NCI-H1048 (cell line): ENCODE measurements at regions not wholly inside any gene's neighbourhood (a gene's known extent, or its start where the extent isn't known, plus 50 kb on each side); places are given as distances from the start of the nearest gene placed in this dataset.

Source experiments
- DNase-seq: peaks from one replicate; lab custom pipeline; 2025; lab: John Stamatoyannopoulos, UW

- no peak for DNase-seq
Observed at GRCh38 chr6:113148566-113148965, 708.6 kb upstream of the MARCKS start.

- DNase-seq = no peak
Observed at GRCh38 chr6:113149511-113149910, 707.6 kb upstream of the MARCKS start.

GRCh38 chr6:113160306-113161017 lies 696.7 kb upstream of the MARCKS start:
- no peak for DNase-seq

- DNase-seq = no peak
Observed at GRCh38 chr6:113161018-113161315, 696.2 kb upstream of the MARCKS start.

- no peak for DNase-seq
Observed at GRCh38 chr6:113162739-113163138, 694.4 kb upstream of the MARCKS start.

GRCh38 chr6:113168057-113168456 lies 689.1 kb upstream of the MARCKS start:
- no peak for DNase-seq

DNA sequence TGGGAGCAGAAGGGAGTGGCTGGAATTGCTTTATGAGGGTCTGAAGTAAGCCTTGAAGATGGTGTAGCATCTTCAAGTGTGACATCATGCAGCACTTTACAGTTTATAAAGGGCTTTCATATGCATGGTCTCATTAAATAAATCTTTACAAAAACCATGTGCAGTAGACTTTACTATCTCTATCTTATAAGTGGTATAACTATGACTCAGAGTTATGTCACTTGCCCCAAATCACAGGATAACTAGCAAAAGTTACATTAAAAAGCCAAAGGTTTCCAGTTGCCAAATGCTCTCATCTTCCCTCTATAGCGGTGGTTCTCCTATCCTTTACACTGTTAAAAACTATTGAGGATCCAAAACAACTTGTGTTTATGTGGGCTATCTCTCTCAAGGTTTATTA lies 687.7 kb upstream of the MARCKS start:
- DNase-seq = no peak

DNA sequence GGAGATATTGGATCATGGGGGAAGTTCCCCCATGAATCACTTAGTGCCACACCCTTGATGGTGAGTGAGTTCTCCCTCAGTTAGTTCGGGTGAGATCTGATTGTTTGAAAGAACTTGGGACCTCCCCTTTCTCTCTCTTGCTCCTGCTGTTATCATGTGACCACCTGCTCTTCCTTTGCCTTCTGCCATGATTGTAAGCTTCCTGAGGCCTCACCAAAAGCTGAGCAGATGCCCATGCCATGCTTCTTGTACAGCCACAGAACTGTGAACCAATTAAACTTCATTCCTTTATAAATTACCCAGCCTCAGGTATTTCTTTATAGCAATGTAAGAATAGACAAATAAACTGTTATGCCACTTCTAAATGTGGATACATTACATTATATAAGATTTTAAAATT lies 686.7 kb upstream of the MARCKS start:
- no peak for DNase-seq

DNA sequence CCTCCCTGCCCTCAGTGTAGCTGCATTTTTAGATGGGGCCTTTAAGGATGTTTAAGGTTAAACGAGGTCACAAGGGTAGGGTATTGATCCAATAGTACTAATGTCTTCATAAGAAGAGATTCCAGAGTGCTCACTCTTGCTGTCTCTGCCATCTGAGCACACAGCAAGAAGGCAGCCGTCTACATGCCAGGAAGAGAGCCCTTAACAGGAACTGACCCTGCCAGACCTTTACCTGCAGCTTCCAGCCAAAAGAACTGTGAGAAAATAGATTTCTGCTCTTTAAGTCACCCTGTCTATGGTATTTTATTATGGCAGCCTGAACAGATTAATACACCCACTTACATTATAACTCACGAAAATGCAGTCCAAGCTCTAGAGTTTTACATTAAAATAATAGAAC lies 685.3 kb upstream of the MARCKS start:
- DNase-seq = no peak

DNA sequence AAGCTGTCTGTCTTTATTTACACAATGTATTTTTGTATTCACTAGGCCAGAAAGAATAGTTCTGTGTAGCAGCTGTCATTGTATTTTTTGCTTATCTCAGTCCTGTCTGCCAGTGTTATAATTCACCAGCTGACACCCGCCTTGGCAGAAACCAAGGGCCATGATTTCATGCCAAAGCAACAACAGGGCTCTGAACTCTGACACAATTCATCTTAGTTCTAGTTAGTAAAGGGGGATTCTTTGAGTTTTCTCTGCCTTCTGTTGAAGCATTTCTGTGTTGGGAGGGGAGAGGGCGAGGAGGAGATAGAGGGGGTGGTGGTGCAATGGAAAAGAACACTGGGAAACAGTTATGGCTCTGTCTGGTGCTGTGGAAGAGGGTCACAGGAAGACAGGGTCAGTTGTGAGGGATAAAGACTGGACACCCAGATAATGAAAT lies 684.6 kb upstream of the MARCKS start:
- no peak for DNase-seq

- no peak for DNase-seq
Observed at GRCh38 chr6:113178349-113178748, 678.8 kb upstream of the MARCKS start.

- no peak for DNase-seq
Observed at GRCh38 chr6:113181164-113181563, 676.0 kb upstream of the MARCKS start.

DNA sequence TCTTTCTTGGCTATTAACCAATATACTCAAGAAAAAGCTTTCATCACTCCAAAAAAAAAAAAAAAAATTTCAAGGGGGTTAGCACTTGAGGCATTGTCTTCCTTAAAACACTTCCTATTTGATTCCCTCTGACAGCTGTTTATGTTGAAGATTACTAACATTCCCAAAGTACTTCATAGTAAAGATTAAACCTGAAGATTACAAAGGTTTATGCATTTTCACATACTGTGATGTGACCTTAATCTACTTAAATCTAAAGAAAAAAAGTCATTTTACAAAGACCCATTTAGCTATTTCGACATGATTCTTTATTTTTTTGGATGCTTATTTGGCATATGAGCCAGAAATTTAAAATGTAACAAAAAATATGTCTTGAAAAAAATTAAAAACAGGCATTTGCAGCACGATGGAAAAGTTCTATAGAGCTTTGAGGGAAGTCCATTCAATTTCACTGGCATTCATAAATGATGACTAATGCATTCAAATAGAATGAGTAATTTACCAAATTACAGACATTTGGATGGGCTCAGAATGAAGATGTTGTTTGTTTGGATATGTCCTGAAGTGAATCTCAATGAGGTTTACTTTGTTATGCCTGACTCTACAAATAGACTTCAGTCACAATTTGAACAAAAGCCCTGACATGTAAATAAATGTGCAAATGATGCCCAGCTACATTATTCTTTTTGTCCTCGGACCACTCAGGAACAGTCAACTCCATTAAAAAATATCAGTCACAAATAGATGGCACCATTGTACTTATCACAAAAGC lies 674.6 kb upstream of the MARCKS start:
- DNase-seq = no peak

DNA sequence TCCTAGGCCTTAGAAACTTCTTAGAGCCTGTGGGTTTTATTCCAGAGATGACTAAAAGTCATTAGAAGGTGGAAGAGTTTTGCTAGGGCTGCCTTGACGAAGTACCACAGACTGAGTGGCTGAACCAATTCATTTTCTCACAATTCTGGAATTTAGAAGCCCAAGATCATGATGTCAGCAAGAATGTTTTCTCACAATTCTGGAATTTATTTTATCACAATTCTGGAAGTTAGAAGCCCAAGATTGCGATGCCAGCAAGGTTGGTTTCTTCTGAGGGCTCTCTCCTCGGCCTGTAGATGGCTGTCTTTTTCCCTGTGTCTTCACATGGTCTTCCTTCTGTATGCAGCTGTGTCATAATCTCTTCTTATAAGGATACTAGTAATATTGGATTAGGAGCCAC lies 672.9 kb upstream of the MARCKS start:
- no peak for DNase-seq

DNA sequence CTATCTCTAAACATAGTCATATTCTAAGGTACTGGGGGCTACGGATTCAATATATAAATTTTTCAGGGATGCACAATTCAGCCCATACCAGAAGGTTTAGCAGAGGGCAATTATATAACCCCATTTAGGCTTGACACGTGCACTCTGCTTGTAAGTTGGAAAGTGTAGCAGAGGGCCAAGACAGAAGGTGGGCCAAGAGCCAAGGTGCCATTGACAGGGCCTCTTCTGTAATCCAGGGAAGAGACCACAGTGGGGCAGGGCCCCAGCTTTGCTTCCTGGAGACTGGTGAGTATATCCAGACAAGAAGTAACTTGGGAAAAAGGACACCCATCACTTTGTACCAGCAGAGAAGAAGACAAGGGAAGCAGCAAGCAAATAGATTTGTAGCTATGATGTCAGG lies 672.4 kb upstream of the MARCKS start:
- no peak for DNase-seq

DNA sequence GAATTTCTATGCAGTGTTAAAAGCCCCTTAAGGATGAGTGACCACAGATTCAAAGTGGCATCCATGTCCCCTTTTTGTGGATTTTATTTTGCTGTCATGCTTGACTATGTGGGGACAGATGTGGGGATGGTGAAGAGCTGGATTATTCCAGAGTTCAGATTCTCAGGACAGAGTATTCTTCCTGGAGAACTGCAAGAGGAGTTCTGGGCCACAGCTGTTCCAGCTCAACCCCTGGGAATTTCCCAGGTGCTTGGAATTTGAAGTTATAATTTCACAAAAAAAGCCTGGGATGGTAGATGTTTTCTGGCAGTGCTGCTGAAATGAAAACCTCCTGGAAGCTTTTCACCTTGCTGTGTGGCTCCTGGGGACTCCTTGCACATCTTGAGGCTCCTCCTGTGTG lies 671.8 kb upstream of the MARCKS start:
- no peak for DNase-seq

GRCh38 chr6:113187661-113188060 lies 669.5 kb upstream of the MARCKS start:
- DNase-seq = no peak

- DNase-seq = no peak
Observed at GRCh38 chr6:113188962-113189361, 668.2 kb upstream of the MARCKS start.

DNA sequence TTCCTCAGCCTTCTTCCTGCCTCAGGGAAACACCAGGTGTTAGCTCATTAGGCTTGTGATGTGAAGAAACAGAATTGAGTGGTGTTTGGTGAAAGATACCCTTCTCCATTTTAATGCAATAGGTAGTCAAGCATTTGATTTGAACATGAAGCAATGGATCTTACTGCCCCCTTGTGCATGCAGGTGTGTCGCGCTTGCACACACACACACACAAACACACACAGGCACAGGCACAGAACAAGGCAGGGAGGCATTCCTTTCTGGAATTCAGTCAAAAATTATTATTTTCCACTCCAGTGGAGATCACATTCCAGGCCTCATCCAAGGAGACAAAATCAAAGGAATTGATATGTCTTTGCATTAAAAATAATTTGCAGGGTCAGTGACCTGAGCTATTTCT lies 667.0 kb upstream of the MARCKS start:
- DNase-seq = no peak

DNA sequence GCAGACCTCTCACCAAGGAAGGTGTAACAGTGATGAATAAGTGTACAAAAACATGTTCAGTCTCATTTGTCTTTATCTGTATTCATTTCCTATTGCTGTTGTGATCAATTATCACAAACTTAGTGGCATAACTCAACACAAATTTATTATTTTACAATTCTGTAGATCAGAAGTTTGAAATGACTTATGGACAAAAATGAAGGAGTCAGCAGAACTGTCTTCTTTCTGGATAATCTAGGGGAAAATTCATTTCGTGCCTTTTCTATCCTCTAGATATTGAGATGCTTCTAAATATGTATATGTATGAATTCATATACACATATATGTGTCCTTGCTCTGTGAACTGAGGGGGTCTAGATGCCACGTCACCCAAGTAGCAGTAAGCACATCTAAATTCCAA lies 663.1 kb upstream of the MARCKS start:
- DNase-seq = no peak

- DNase-seq = no peak
Observed at GRCh38 chr6:113202852-113203714, 654.1 kb upstream of the MARCKS start.

GRCh38 chr6:113203715-113204110 lies 653.4 kb upstream of the MARCKS start:
- DNase-seq = no peak

DNA sequence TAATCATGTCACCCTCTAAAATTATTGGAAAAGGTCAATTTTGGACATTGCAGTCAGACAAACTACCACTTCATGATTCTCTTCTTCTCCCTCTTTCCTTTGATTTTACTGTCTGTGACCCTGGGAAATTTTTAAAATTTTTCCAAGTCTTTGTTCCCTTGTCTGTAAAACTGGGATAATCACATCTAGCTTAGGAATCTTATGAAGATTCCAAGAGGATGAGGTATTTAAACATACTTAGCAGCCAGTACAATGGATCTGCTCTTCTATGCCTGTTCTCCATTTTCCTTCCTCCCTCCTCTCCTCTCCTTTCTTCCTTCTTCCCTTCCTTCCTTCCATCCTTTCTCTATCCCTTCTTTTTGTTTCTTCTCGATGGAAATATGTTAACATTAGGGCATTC lies 651.6 kb upstream of the MARCKS start:
- no peak for DNase-seq
